CD14-positive monocyte (primary cell): ENCODE measurements at regions not wholly inside any gene's neighbourhood (a gene's known extent, or its start where the extent isn't known, plus 50 kb on each side); places are given as distances from the start of the nearest gene placed in this dataset.
A peak's percentile ranks its signal among the peaks of the same experiment; 100 is the strongest.

ENCODE experiments used
- DNase-seq, 3 donors: peaks; one replicate each; pipeline ENCODE4 v3.0.0-alpha.2; 2011 to 2022
- H2AFZ ChIP-seq: 2 replicates; pipeline ENCODE4 v1.6.0; 2012; ENCODE audit warnings: mild to moderate bottlenecking, low read depth, low read length, inconsistent platforms; ENCODE audit not compliant: insufficient read depth, poor library complexity, severe bottlenecking
- H3K27ac ChIP-seq, 2 donors: 1 replicate in 1 of 2; 2 replicates in 1 of 2; pipeline ENCODE4 v1.5.1; 2012 to 2013; ENCODE audit warnings: low read length in 2 of 2, control low read depth in 1 of 2, inconsistent platforms in 1 of 2, low read depth in 1 of 2, mild to moderate bottlenecking in 1 of 2
- H3K27me3 ChIP-seq, 2 donors: one replicate each; pipeline versions ENCODE4 v1.6.0 to v1.6.1; 2011 to 2013; ENCODE audit warnings: low read length in 2 of 2; ENCODE audit not compliant: control insufficient read depth in 2 of 2, insufficient read depth in 2 of 2
- H3K36me3 ChIP-seq, 2 donors: replicated peaks in 1 of 2; 1 replicate in 1 of 2; 2 replicates in 1 of 2; pipeline versions ENCODE4 v1.5.1 to v1.6.1; 2012 to 2013; ENCODE audit warnings: low read length in 2 of 2, control low read depth in 1 of 2, inconsistent platforms in 1 of 2, mild to moderate bottlenecking in 1 of 2; ENCODE audit not compliant: insufficient read depth in 2 of 2, control insufficient read depth in 1 of 2
- H3K4me1 ChIP-seq, 2 donors: 1 replicate in 1 of 2; 2 replicates in 1 of 2; pipeline versions ENCODE4 v1.5.1 to v1.6.1; 2012 to 2013; ENCODE audit warnings: low read length in 2 of 2, control low read depth in 1 of 2, inconsistent platforms in 1 of 2, mild to moderate bottlenecking in 1 of 2, moderate library complexity in 1 of 2; ENCODE audit not compliant: insufficient read depth in 2 of 2, control insufficient read depth in 1 of 2
- H3K4me2 ChIP-seq: replicated peaks from 2 replicates; pipeline ENCODE3; 2012; ENCODE audit warnings: low read length, moderate library complexity, mild to moderate bottlenecking; ENCODE audit not compliant: poor library complexity, severe bottlenecking; ENCODE audit errors: extremely low read depth
- H3K4me3 ChIP-seq, 3 experiments: fragments of 200-600 bp in 1 of 3; sonication (generic) in 1 of 3; replicated peaks in 1 of 3; 1 replicate in 2 of 3; 2 replicates in 1 of 3; pipeline ENCODE4 v1.5.1; 2011 to 2013; ENCODE audit warnings: low read length in 3 of 3, mild to moderate bottlenecking in 3 of 3, control low read depth in 2 of 3, low read depth in 2 of 3, inconsistent platforms in 1 of 3, moderate library complexity in 1 of 3
- H3K79me2 ChIP-seq: 2 replicates; pipeline ENCODE4 v1.6.0; 2012; ENCODE audit warnings: mild to moderate bottlenecking, control low read depth, inconsistent platforms, low read length, moderate library complexity; ENCODE audit not compliant: insufficient read depth
- H3K9ac ChIP-seq: 2 replicates; pipeline ENCODE4 v1.6.0; 2017; ENCODE audit warnings: low read length, mild to moderate bottlenecking; ENCODE audit not compliant: insufficient read depth, poor library complexity, severe bottlenecking
- H3K9me3 ChIP-seq, 2 donors: replicated peaks in 1 of 2; 1 replicate in 1 of 2; 2 replicates in 1 of 2; pipeline versions ENCODE4 v1.5.1 to v1.6.1; 2012 to 2013; ENCODE audit warnings: low read length in 2 of 2, control low read depth in 1 of 2; ENCODE audit not compliant: control insufficient read depth in 1 of 2, insufficient read depth in 1 of 2
- H4K20me1 ChIP-seq: 2 replicates; pipeline ENCODE4 v1.6.0; 2012; ENCODE audit warnings: mild to moderate bottlenecking, low read length, control low read depth, moderate library complexity; ENCODE audit not compliant: insufficient read depth
- H3K27ac Mint-ChIP-seq, 7 donors: one replicate each; pipeline ENCODE4 v1.8.0; 2020; ENCODE audit warnings: mild to moderate bottlenecking in 7 of 7, mixed read lengths in 7 of 7, moderate library complexity in 6 of 7, inconsistent platforms in 2 of 7
- H3K27me3 Mint-ChIP-seq, 3 donors: one replicate each; pipeline ENCODE4 v1.8.0; 2021 to 2022; ENCODE audit warnings: low read depth in 3 of 3, mild to moderate bottlenecking in 3 of 3, mixed read lengths in 3 of 3, moderate library complexity in 3 of 3, inconsistent platforms in 1 of 3
- H3K36me3 Mint-ChIP-seq, 2 donors: one replicate each; pipeline ENCODE4 v1.8.0; 2020; ENCODE audit warnings: mixed read lengths in 2 of 2, inconsistent platforms in 1 of 2, mild to moderate bottlenecking in 1 of 2
- H3K4me1 Mint-ChIP-seq: one replicate; pipeline ENCODE4 v1.8.0; 2020; ENCODE audit warnings: mild to moderate bottlenecking, mixed read lengths
- H3K4me3 Mint-ChIP-seq, 2 donors: one replicate each; pipeline ENCODE4 v1.8.0; 2020; ENCODE audit warnings: mild to moderate bottlenecking in 2 of 2, mixed read lengths in 2 of 2, moderate library complexity in 1 of 2
- H3K9me3 Mint-ChIP-seq, 7 donors: one replicate each; pipeline ENCODE4 v1.8.0; 2020 to 2022; ENCODE audit warnings: mixed read lengths in 7 of 7, mild to moderate bottlenecking in 6 of 7, moderate library complexity in 6 of 7, inconsistent platforms in 2 of 7
- WGBS: methylation state at CpG from one replicate; pipeline ENCODE4 v1.1.5; 2013; ENCODE audit warnings: missing lambda C conversion rate; ENCODE audit not compliant: insufficient coverage; 5-methylcytosine and 5-hydroxymethylcytosine counted together
- intact Hi-C, 2 donors: fragments of 100-400 bp; cut with micrococcal nuclease; formaldehyde crosslinking; loops; one replicate each; pipeline versions ENCODE4 v1.15.0 to v1.15.1; 2023
- TF ChIP-seq, protein P1 (sequence below): fragments of 200-600 bp; IDR thresholded peaks from one replicate; pipeline ENCODE4 v1.8.0; 2022; ENCODE audit warnings: antibody characterized with exemption, mild to moderate bottlenecking

GRCh38 chr20:57083072-57083471 lies 183.4 kb downstream of the BMP7 start:
- H3K4me3 Mint-ChIP-seq, result no peak overlapping the region
- H3K36me3 Mint-ChIP-seq, result no peaks in the 10 kb centered on the region
- DNase-seq, result no peak
- peaks cover 2 to 6% (median 4%) of the 10 kb centered on the region in 3 donors for H3K27me3 Mint-ChIP-seq
- TF ChIP-seq, protein P1, sequence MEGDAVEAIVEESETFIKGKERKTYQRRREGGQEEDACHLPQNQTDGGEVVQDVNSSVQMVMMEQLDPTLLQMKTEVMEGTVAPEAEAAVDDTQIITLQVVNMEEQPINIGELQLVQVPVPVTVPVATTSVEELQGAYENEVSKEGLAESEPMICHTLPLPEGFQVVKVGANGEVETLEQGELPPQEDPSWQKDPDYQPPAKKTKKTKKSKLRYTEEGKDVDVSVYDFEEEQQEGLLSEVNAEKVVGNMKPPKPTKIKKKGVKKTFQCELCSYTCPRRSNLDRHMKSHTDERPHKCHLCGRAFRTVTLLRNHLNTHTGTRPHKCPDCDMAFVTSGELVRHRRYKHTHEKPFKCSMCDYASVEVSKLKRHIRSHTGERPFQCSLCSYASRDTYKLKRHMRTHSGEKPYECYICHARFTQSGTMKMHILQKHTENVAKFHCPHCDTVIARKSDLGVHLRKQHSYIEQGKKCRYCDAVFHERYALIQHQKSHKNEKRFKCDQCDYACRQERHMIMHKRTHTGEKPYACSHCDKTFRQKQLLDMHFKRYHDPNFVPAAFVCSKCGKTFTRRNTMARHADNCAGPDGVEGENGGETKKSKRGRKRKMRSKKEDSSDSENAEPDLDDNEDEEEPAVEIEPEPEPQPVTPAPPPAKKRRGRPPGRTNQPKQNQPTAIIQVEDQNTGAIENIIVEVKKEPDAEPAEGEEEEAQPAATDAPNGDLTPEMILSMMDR, result no peak
- H2AFZ ChIP-seq, result no peak overlapping the region
- no peaks in the 10 kb centered on the region for H3K4me1 Mint-ChIP-seq
- H3K4me2 ChIP-seq, result no peak overlapping the region
- no peak overlapping the region for H3K9ac ChIP-seq
- H3K4me3 ChIP-seq, result no peak overlapping the region
- WGBS, result 87% methylated on average over 8 of the region's 9 CpGs
- no peaks in the 10 kb centered on the region for H3K27me3 ChIP-seq
- intact Hi-C loops, result no loop called here
- no peaks in the 10 kb centered on the region for H4K20me1 ChIP-seq
- no peaks in the 10 kb centered on the region for H3K79me2 ChIP-seq
- peaks cover 5 to 23% of the 10 kb centered on the region in 2 donors for H3K9me3 ChIP-seq
- peaks cover 4 to 19% (median 15%) of the 10 kb centered on the region in 7 donors for H3K9me3 Mint-ChIP-seq
- no peaks in the 10 kb centered on the region for H3K36me3 ChIP-seq
- no peak overlapping the region for H3K27ac ChIP-seq
- H3K27ac Mint-ChIP-seq, result peak overlapping the region in 1 of 7 donors; percentile 0
- H3K4me1 ChIP-seq, result no peaks in the 10 kb centered on the region

GRCh38 chr20:57086066-57086465 lies 180.4 kb downstream of the BMP7 start:
- no peaks in the 10 kb centered on the region for H3K79me2 ChIP-seq
- no peaks in the 10 kb centered on the region for H4K20me1 ChIP-seq
- H3K9me3 ChIP-seq, result no peaks in the 10 kb centered on the region
- no peak overlapping the region for H3K27ac ChIP-seq
- H2AFZ ChIP-seq, result no peak overlapping the region
- Mint-ChIP-seq H3K27ac (peak overlapping the region in 1 of 7 donors; percentile 19), H3K9me3 (peaks cover 0 to 4% (median 0%) of the 10 kb centered on the region in 7 donors), H3K27me3 (peaks cover 2 to 7% (median 7%) of the 10 kb centered on the region in 3 donors), H3K4me3 (no peak overlapping the region), H3K36me3 (no peaks in the 10 kb centered on the region), H3K4me1 (no peaks in the 10 kb centered on the region)
- H3K4me1 ChIP-seq, result no peaks in the 10 kb centered on the region
- DNase-seq, result no peak
- no peaks in the 10 kb centered on the region for H3K27me3 ChIP-seq
- H3K9ac ChIP-seq, result no peak overlapping the region
- intact Hi-C loops, result loop anchor here in 1 of 2 donors (5.0 kb wide), 1 partner anchor 261 kb away; no protein-coding TSS in a partner anchor
- no peak overlapping the region for H3K4me3 ChIP-seq
- TF ChIP-seq, protein P1, result no peak
- H3K36me3 ChIP-seq, result no peaks in the 10 kb centered on the region
- no peak overlapping the region for H3K4me2 ChIP-seq
- 89% methylated on average over 8 of the region's 8 CpGs for WGBS
